ENCODE measurements at regions not wholly inside any gene's neighbourhood (a gene's known extent, or its start where the extent isn't known, plus 50 kb on each side); places are given as distances from the start of the nearest gene placed in this dataset.
"Not testable (repeated sequence)": the region's sequence is repeated elsewhere in the genome, so short reads cannot be mapped to it uniquely, and the experiment has no call there.

GRCh38 chr7:19290066-19290465 lies 144.8 kb upstream of the FERD3L start:
- H3K4me3 ChIP-seq: no peak overlapping the region
- H3K4me1 ChIP-seq: no peaks in the 10 kb centered on the region
- H3K36me3 ChIP-seq: no peaks in the 10 kb centered on the region
- intact Hi-C loops (cut with DNase I): no loop called here
- no peak for TF ChIP-seq CTCF (IDR thresholded peaks at IDR 0.05)
- no peak overlapping the region for H3K27ac ChIP-seq
- DNase-seq (no peak), ATAC-seq (no peak)
- no peaks in the 10 kb centered on the region for H3K9me3 ChIP-seq
- no peaks in the 10 kb centered on the region for H3K27me3 ChIP-seq

GRCh38 chr7:19284596-19285300 lies 139.5 kb upstream of the FERD3L start:
- Histone ChIP-seq H3K36me3 (no peaks in the 10 kb centered on the region), H3K9me3 (peaks cover 0 to 1% of the 10 kb centered on the region in 2 donors), H3K27ac (no peak overlapping the region), H3K27me3 (no peaks in the 10 kb centered on the region), H3K4me1 (no peaks in the 10 kb centered on the region), H3K4me3 (no peak overlapping the region)
- no peak for TF ChIP-seq CTCF (IDR thresholded peaks at IDR 0.05)
- no peak for DNase-seq
- no peak for ATAC-seq
- intact Hi-C loops (cut with DNase I): no loop called here

- ATAC-seq (no peak), DNase-seq (no peak)
- Histone ChIP-seq H3K4me1 (no peaks in the 10 kb centered on the region), H3K36me3 (no peaks in the 10 kb centered on the region), H3K4me3 (no peak overlapping the region), H3K27me3 (no peaks in the 10 kb centered on the region), H3K27ac (no peak overlapping the region), H3K9me3 (peaks cover 0 to 7% of the 10 kb centered on the region in 2 donors)
- TF ChIP-seq CTCF (IDR thresholded peaks at IDR 0.05): no peak
- intact Hi-C loops (cut with DNase I): no loop called here
Observed at GRCh38 chr7:19284136-19284535, 138.9 kb upstream of the FERD3L start.

- Histone ChIP-seq H3K27ac (no peak overlapping the region), H3K36me3 (no peaks in the 10 kb centered on the region), H3K4me1 (no peaks in the 10 kb centered on the region), H3K4me3 (no peak overlapping the region), H3K9me3 (peaks cover 0 to 25% of the 10 kb centered on the region in 2 donors), H3K27me3 (no peaks in the 10 kb centered on the region)
- DNase-seq (no peak), ATAC-seq (no peak)
- TF ChIP-seq CTCF (IDR thresholded peaks at IDR 0.05): no peak
- intact Hi-C loops (cut with DNase I): no loop called here
Observed at GRCh38 chr7:19275000-19275399, 129.8 kb upstream of the FERD3L start.

GRCh38 chr7:19272329-19272728 lies 127.1 kb upstream of the FERD3L start:
- H3K36me3 ChIP-seq; intact Hi-C loops (cut with DNase I); H3K4me3 ChIP-seq; H3K9me3 ChIP-seq; ATAC-seq; H3K27ac ChIP-seq; H3K4me1 ChIP-seq; H3K27me3 ChIP-seq: not testable (repeated sequence)
- DNase-seq: peak in 1 of 4 donors; percentile 54

GRCh38 chr7:19269301-19269700 lies 124.1 kb upstream of the FERD3L start:
- no peaks in the 10 kb centered on the region for H3K27me3 ChIP-seq
- TF ChIP-seq CTCF (IDR thresholded peaks at IDR 0.05): no peak
- DNase-seq (no peak), ATAC-seq (no peak)
- no peaks in the 10 kb centered on the region for H3K36me3 ChIP-seq
- no peak overlapping the region for H3K27ac ChIP-seq
- H3K9me3 ChIP-seq: peaks cover 0 to 6% of the 10 kb centered on the region in 2 donors
- H3K4me1 ChIP-seq: no peaks in the 10 kb centered on the region
- H3K4me3 ChIP-seq: no peak overlapping the region
- intact Hi-C loops (cut with DNase I): no loop called here

Data from left lung (tissue), 4 donors.